DND-41 (cell line): ENCODE measurements at regions not wholly inside any gene's neighbourhood (a gene's known extent, or its start where the extent isn't known, plus 50 kb on each side); places are given as distances from the start of the nearest gene placed in this dataset.

Source experiments
- ATAC-seq: fragments of 200-7000 bp; cut with Tn5 transposase; 3 replicates; pipeline ENCODE4 v1.9.1; 2021; ENCODE audit warnings: low read depth; ENCODE audit not compliant: insufficient read depth
- DNase-seq: peaks from one replicate; pipeline ENCODE4 v3.0.0-alpha.2; 2020
- H2AFZ ChIP-seq: 2 replicates; pipeline ENCODE4 v1.6.0; 2012; ENCODE audit warnings: low read depth, low read length
- H3K27ac ChIP-seq: 2 replicates; pipeline ENCODE4 v1.5.1; 2012; ENCODE audit warnings: low read length, inconsistent platforms
- H3K27me3 ChIP-seq: fragments of 200-600 bp; sonication (generic); 2 replicates; pipeline ENCODE4 v1.6.0; 2012; ENCODE audit warnings: low read length, mild to moderate bottlenecking, inconsistent platforms; ENCODE audit not compliant: insufficient read depth, poor library complexity
- H3K36me3 ChIP-seq: 2 replicates; pipeline ENCODE4 v1.5.1; 2012; ENCODE audit warnings: low read length, inconsistent platforms; ENCODE audit not compliant: insufficient read depth
- H3K4me1 ChIP-seq: 2 replicates; pipeline ENCODE4 v1.5.1; 2012; ENCODE audit warnings: mild to moderate bottlenecking, low read length; ENCODE audit not compliant: insufficient read depth
- H3K4me2 ChIP-seq: 2 replicates; pipeline ENCODE4 v1.6.0; 2012; ENCODE audit warnings: mild to moderate bottlenecking, moderate library complexity, low read length, inconsistent platforms; ENCODE audit not compliant: insufficient read depth
- H3K4me3 ChIP-seq, 2 experiments: fragments of 200-600 bp in 1 of 2; shearing (Covaris generic) in 1 of 2; 2 replicates each; pipeline ENCODE4 v1.5.1; 2012 to 2016; ENCODE audit warnings: inconsistent platforms in 2 of 2, low read length in 2 of 2, mild to moderate bottlenecking in 2 of 2, low read depth in 1 of 2, moderate library complexity in 1 of 2
- H3K79me2 ChIP-seq: 2 replicates; pipeline ENCODE4 v1.6.0; 2012; ENCODE audit warnings: low read length, inconsistent platforms; ENCODE audit not compliant: insufficient read depth
- H3K9ac ChIP-seq: 2 replicates; pipeline ENCODE4 v1.6.0; 2012; ENCODE audit warnings: low read depth, mild to moderate bottlenecking, inconsistent platforms, low read length, moderate library complexity
- H3K9me3 ChIP-seq: 2 replicates; pipeline ENCODE4 v1.5.1; 2012; ENCODE audit warnings: low read length, moderate library complexity, mild to moderate bottlenecking, inconsistent platforms; ENCODE audit not compliant: insufficient read depth, severe bottlenecking
- H4K20me1 ChIP-seq: 2 replicates; pipeline ENCODE4 v1.6.0; 2012; ENCODE audit warnings: low read length; ENCODE audit not compliant: insufficient read depth
- EZH2 ChIP-seq: IDR thresholded peaks from 3 replicates; pipeline ENCODE4 v1.6.1; 2012; ENCODE audit warnings: borderline replicate concordance, low read depth, mild to moderate bottlenecking, moderate library complexity, low read length, inconsistent platforms; ENCODE audit not compliant: severe bottlenecking
- TF ChIP-seq, protein P1 (sequence below): IDR thresholded peaks from 2 replicates; pipeline ENCODE4 v1.5.1; 2012; ENCODE audit warnings: borderline replicate concordance, low read length, moderate library complexity, mild to moderate bottlenecking; ENCODE audit not compliant: poor library complexity, severe bottlenecking; ENCODE audit errors: extremely low read depth

DNA sequence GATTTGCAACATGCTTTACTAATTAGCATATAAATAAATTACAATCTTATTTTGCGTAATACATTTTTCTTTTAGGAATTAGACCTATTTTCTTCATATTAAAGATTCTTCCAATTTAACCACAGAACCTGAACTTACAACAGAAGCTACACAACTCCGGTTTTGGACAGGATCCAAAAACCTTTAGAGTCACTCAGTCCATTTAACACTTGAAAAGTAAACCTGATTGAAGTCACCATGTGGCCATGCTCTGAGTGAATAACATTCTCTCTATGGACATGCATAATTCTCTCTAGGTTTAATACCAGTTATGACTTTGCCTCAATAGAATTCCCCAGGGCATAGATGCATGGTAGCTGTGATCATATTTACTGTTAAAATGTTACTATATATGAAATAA lies 751.0 kb downstream of the VGLL3 start:
- H3K4me1 ChIP-seq, result no peaks in the 10 kb centered on the region
- DNase-seq, result no peak
- H3K4me3 ChIP-seq, result no peak overlapping the region
- H3K9me3 ChIP-seq, result no peaks in the 10 kb centered on the region
- H3K9ac ChIP-seq, result no peak overlapping the region
- H3K79me2 ChIP-seq, result no peaks in the 10 kb centered on the region
- no peak overlapping the region for H3K27ac ChIP-seq
- TF ChIP-seq, protein P1, sequence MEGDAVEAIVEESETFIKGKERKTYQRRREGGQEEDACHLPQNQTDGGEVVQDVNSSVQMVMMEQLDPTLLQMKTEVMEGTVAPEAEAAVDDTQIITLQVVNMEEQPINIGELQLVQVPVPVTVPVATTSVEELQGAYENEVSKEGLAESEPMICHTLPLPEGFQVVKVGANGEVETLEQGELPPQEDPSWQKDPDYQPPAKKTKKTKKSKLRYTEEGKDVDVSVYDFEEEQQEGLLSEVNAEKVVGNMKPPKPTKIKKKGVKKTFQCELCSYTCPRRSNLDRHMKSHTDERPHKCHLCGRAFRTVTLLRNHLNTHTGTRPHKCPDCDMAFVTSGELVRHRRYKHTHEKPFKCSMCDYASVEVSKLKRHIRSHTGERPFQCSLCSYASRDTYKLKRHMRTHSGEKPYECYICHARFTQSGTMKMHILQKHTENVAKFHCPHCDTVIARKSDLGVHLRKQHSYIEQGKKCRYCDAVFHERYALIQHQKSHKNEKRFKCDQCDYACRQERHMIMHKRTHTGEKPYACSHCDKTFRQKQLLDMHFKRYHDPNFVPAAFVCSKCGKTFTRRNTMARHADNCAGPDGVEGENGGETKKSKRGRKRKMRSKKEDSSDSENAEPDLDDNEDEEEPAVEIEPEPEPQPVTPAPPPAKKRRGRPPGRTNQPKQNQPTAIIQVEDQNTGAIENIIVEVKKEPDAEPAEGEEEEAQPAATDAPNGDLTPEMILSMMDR, result no peak
- no peak for TF ChIP-seq EZH2
- no peaks in the 10 kb centered on the region for H4K20me1 ChIP-seq
- no peak overlapping the region for H3K4me2 ChIP-seq
- ATAC-seq, result no peak
- H2AFZ ChIP-seq, result no peak overlapping the region
- no peaks in the 10 kb centered on the region for H3K27me3 ChIP-seq
- H3K36me3 ChIP-seq, result no peaks in the 10 kb centered on the region

DNA sequence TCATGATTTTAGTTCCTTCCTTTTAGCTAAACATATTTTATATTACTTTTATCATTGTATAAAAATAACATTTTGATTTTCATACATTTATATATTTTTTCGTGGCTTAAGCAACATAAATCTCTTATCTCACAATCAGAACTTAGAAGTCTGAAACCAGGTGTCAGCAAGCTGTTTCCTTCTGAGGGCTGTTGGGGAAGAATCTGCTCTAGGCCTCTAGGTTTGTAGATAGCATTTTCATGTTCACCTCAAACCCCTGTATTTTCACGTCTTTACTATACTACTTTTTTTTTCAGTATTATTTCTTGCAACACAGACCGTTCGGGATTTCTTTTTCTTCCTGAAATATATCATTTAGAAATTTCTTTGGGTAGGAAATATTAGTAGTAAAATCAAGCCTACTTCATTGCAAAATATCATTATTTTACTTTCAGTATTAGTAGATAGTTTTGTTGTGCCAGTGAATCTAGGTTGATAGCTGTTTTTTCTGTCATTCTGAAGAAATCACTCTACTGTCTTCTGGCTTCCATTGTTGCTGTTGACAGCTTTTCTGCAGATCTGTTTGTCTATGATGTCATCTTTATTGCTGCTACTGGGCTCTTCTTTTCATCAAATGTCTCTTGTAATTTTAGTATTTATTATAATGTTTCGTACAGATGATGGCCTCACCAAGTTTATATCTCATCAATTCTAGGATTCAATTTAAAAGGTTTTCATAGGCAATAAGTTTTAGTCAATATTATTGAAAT lies 756.3 kb downstream of the VGLL3 start:
- Histone ChIP-seq H3K79me2 (no peaks in the 10 kb centered on the region), H3K9me3 (no peaks in the 10 kb centered on the region), H4K20me1 (no peaks in the 10 kb centered on the region), H3K4me3 (no peak overlapping the region), H3K4me1 (no peaks in the 10 kb centered on the region), H3K27ac (no peak overlapping the region), H3K36me3 (no peaks in the 10 kb centered on the region), H3K9ac (no peak overlapping the region), H3K4me2 (no peak overlapping the region), H3K27me3 (no peaks in the 10 kb centered on the region), H2AFZ (no peak overlapping the region)
- TF ChIP-seq, protein P1, result no peak
- TF ChIP-seq EZH2, result no peak
- DNase-seq (no peak), ATAC-seq (no peak)

DNA sequence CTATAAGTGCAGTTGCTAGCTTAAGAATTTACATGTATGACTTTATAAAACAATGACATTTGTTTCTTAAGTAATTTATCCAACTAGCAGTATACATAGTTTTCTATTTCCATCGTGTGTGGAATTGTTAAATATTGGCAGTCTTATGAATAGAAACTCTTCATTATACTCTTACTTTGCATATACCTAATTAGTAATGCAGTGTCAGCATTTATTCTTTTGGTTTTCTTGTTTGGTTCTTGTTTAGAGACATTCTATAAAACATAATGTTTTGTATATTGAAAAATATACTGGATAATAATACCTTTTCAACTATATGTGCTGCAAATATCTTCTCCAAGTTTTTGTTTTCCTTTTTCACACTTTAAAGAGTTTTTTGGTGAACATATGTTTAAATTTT lies 760.2 kb downstream of the VGLL3 start:
- no peak overlapping the region for H2AFZ ChIP-seq
- no peaks in the 10 kb centered on the region for H4K20me1 ChIP-seq
- no peaks in the 10 kb centered on the region for H3K9me3 ChIP-seq
- no peak overlapping the region for H3K4me3 ChIP-seq
- TF ChIP-seq, protein P1, result no peak
- TF ChIP-seq EZH2, result no peak
- no peaks in the 10 kb centered on the region for H3K27me3 ChIP-seq
- H3K4me2 ChIP-seq, result no peak overlapping the region
- H3K9ac ChIP-seq, result no peak overlapping the region
- H3K27ac ChIP-seq, result no peak overlapping the region
- ATAC-seq (no peak), DNase-seq (no peak)
- no peaks in the 10 kb centered on the region for H3K4me1 ChIP-seq
- H3K36me3 ChIP-seq, result no peaks in the 10 kb centered on the region
- no peaks in the 10 kb centered on the region for H3K79me2 ChIP-seq
